IMR-90 (cell line): ENCODE measurements at regions not wholly inside any gene's neighbourhood (a gene's known extent, or its start where the extent isn't known, plus 50 kb on each side); places are given as distances from the start of the nearest gene placed in this dataset.

Experiments
- ATAC-seq: fragments of 200-7000 bp; cut with Tn5 transposase; 2 replicates; pipeline ENCODE4 v1.9.1; 2020; ENCODE audit warnings: low read depth, mild to moderate bottlenecking, moderate library complexity
- BruUV-seq: library from RNA; stranded (reverse); fragments of 400-500 nt; replicated peaks from 2 replicates; lab custom pipeline; 2021; lab: Mats Ljungman, UMichigan
- CTCF ChIA-PET: fragments of 300-600 bp; formaldehyde crosslinking; extraction: SDS; loops from one replicate; lab custom pipeline; 2021; ENCODE audit warnings: antibody characterized with exemption; lab: Yijun Ruan, JAX
- POLR2A ChIA-PET: fragments of 300-600 bp; sonication (Branson Sonifier 250); formaldehyde crosslinking; loops from one replicate; lab custom pipeline; 2022; ENCODE audit warnings: antibody characterized with exemption; ENCODE audit not compliant: unreplicated experiment; lab: Charles Lee
- DNase-seq: peaks from one replicate; pipeline ENCODE4 v3.0.0; 2013
- H2AFZ ChIP-seq: replicated peaks from 2 replicates; pipeline ENCODE3; 2013; ENCODE audit warnings: low read length, mild to moderate bottlenecking; ENCODE audit not compliant: poor library complexity
- H2AK5ac ChIP-seq: 2 replicates; pipeline ENCODE4 v1.6.1; 2013; ENCODE audit warnings: low read depth, low read length, inconsistent platforms
- H2AK9ac ChIP-seq: replicated peaks from 2 replicates; pipeline ENCODE3; 2013; ENCODE audit warnings: mild to moderate bottlenecking, low read depth, low read length, moderate library complexity; ENCODE audit not compliant: poor library complexity
- H2BK120ac ChIP-seq: 2 replicates; pipeline ENCODE4 v1.6.1; 2013; ENCODE audit warnings: low read depth, low read length, inconsistent platforms
- H2BK15ac ChIP-seq: 3 replicates; pipeline ENCODE4 v1.6.1; 2013; ENCODE audit warnings: low read depth, low read length, inconsistent platforms
- H2BK20ac ChIP-seq: 2 replicates; pipeline ENCODE4 v1.6.1; 2013; ENCODE audit warnings: low read depth, mild to moderate bottlenecking, inconsistent platforms, low read length, moderate library complexity
- H2BK5ac ChIP-seq: 2 replicates; pipeline ENCODE4 v1.6.1; 2013; ENCODE audit warnings: mild to moderate bottlenecking, low read depth, low read length, inconsistent platforms; ENCODE audit not compliant: poor library complexity, severe bottlenecking
- H3K14ac ChIP-seq: replicated peaks from 2 replicates; pipeline ENCODE4 v1.6.1; 2013; ENCODE audit warnings: low read depth, low read length, inconsistent platforms
- H3K18ac ChIP-seq: 2 replicates; pipeline ENCODE4 v1.6.1; 2013; ENCODE audit warnings: low read depth, low read length, control low read depth
- H3K23ac ChIP-seq: 2 replicates; pipeline ENCODE4 v1.6.1; 2013; ENCODE audit warnings: low read depth, low read length, inconsistent platforms
- H3K27ac ChIP-seq: 2 replicates; pipeline ENCODE4 v1.5.1; 2013; ENCODE audit warnings: mild to moderate bottlenecking, control low read depth, low read length; ENCODE audit not compliant: insufficient read depth
- H3K27me3 ChIP-seq: 2 replicates; pipeline ENCODE4 v1.6.1; 2013; ENCODE audit warnings: low read length; ENCODE audit not compliant: control insufficient read depth, insufficient read depth
- H3K36me3 ChIP-seq: 2 replicates; pipeline ENCODE4 v1.6.1; 2013; ENCODE audit warnings: low read length, mixed read lengths; ENCODE audit not compliant: control insufficient read depth, insufficient read depth
- H3K4ac ChIP-seq: 2 replicates; pipeline ENCODE4 v1.6.1; 2013; ENCODE audit warnings: low read depth, low read length, inconsistent platforms
- H3K4me1 ChIP-seq: 2 replicates; pipeline ENCODE4 v1.6.1; 2013; ENCODE audit warnings: low read length, mixed read lengths; ENCODE audit not compliant: control insufficient read depth, insufficient read depth
- H3K4me2 ChIP-seq: 2 replicates; pipeline ENCODE4 v1.6.1; 2013; ENCODE audit warnings: low read depth, mild to moderate bottlenecking, control low read depth, low read length, moderate library complexity
- H3K4me3 ChIP-seq: 2 replicates; pipeline ENCODE4 v1.5.1; 2013; ENCODE audit warnings: low read depth, mild to moderate bottlenecking, control low read depth, low read length, moderate library complexity; ENCODE audit not compliant: insufficient read depth
- H3K56ac ChIP-seq: 2 replicates; pipeline ENCODE4 v1.6.1; 2013; ENCODE audit warnings: low read length, inconsistent platforms; ENCODE audit not compliant: insufficient read depth; ENCODE audit errors: extremely low read depth
- H3K79me1 ChIP-seq, 2 experiments: 2 replicates each; pipeline ENCODE4 v1.6.1; 2013; ENCODE audit warnings: low read length in 2 of 2, inconsistent platforms in 1 of 2, low read depth in 1 of 2
- H3K9ac ChIP-seq: 2 replicates; pipeline ENCODE4 v1.6.1; 2013; ENCODE audit warnings: low read depth, low read length, control low read depth
- H3K9me1 ChIP-seq: 2 replicates; pipeline ENCODE4 v1.6.1; 2013; ENCODE audit warnings: low read length, inconsistent platforms; ENCODE audit not compliant: insufficient read depth
- H3K9me3 ChIP-seq: 2 replicates; pipeline ENCODE4 v1.6.1; 2013; ENCODE audit warnings: low read length; ENCODE audit not compliant: control insufficient read depth, insufficient read depth
- H4K20me1 ChIP-seq: 2 replicates; pipeline ENCODE4 v1.6.1; 2013; ENCODE audit warnings: low read length, inconsistent platforms; ENCODE audit not compliant: insufficient read depth
- H4K5ac ChIP-seq: 2 replicates; pipeline ENCODE4 v1.6.1; 2013; ENCODE audit warnings: mild to moderate bottlenecking, low read depth, low read length, control low read depth
- H4K8ac ChIP-seq, 2 experiments: 2 replicates each; pipeline ENCODE4 v1.6.1; 2013; ENCODE audit warnings: low read depth in 2 of 2, low read length in 2 of 2, control low read depth in 1 of 2, inconsistent platforms in 1 of 2
- H4K91ac ChIP-seq: 2 replicates; pipeline ENCODE4 v1.6.1; 2013; ENCODE audit warnings: low read depth, low read length, inconsistent platforms; ENCODE audit not compliant: insufficient read depth
- BHLHE40 ChIP-seq: fragments of 150-350 bp; IDR thresholded peaks from 2 replicates; pipeline ENCODE4 v1.6.1; 2016; ENCODE audit warnings: mild to moderate bottlenecking, low read depth, low read length
- CEBPB ChIP-seq: IDR thresholded peaks from 2 replicates; pipeline ENCODE4 v1.6.1; 2012; ENCODE audit warnings: low read depth, low read length, improper control_type of control experiment
- CHD1 ChIP-seq: IDR thresholded peaks from 2 replicates; pipeline ENCODE4 v1.6.1; 2012; ENCODE audit warnings: low read depth, low read length, improper control_type of control experiment
- CTCF ChIP-seq: conservative IDR thresholded peaks from 2 replicates; pipeline ENCODE4 v1.5.1; 2012; ENCODE audit warnings: mild to moderate bottlenecking, low read depth, low read length, improper control_type of control experiment
- FOS ChIP-seq: fragments of 150-350 bp; IDR thresholded peaks from 2 replicates; pipeline ENCODE4 v1.6.1; 2016; ENCODE audit warnings: low read depth, low read length
- MAFK ChIP-seq: IDR thresholded peaks from 2 replicates; pipeline ENCODE4 v1.6.1; 2012; ENCODE audit warnings: low read depth, low read length, improper control_type of control experiment
- MAZ ChIP-seq: IDR thresholded peaks from 2 replicates; pipeline ENCODE4 v1.6.1; 2012; ENCODE audit warnings: low read depth, mild to moderate bottlenecking, low read length, improper control_type of control experiment, moderate library complexity, borderline replicate concordance
- MXI1 ChIP-seq: IDR thresholded peaks from 2 replicates; pipeline ENCODE4 v1.6.1; 2012; ENCODE audit warnings: low read depth, mild to moderate bottlenecking, low read length, moderate library complexity, borderline replicate concordance
- NFE2L2 ChIP-seq: fragments of 150-350 bp; IDR thresholded peaks from 2 replicates; pipeline ENCODE4 v1.6.1; 2016; ENCODE audit warnings: low read depth, mild to moderate bottlenecking, low read length
- POLR2A ChIP-seq: IDR thresholded peaks from 2 replicates; pipeline ENCODE4 v1.6.1; 2012; ENCODE audit warnings: mild to moderate bottlenecking, low read depth, low read length
- RAD21 ChIP-seq: IDR thresholded peaks from 2 replicates; pipeline ENCODE4 v1.6.1; 2012; ENCODE audit warnings: low read length, improper control_type of control experiment
- RCOR1 ChIP-seq: IDR thresholded peaks from 2 replicates; pipeline ENCODE4 v1.6.1; 2012; ENCODE audit warnings: mild to moderate bottlenecking, low read length, improper control_type of control experiment; ENCODE audit not compliant: insufficient replicate concordance
- RFX5 ChIP-seq: IDR thresholded peaks from 2 replicates; pipeline ENCODE4 v1.8.0; 2012; ENCODE audit warnings: low read depth, mild to moderate bottlenecking, low read length, moderate library complexity
- SMC3 ChIP-seq: fragments of 150-350 bp; IDR thresholded peaks from 2 replicates; pipeline ENCODE4 v1.6.1; 2016; ENCODE audit warnings: low read depth, mild to moderate bottlenecking, antibody characterized with exemption, low read length, moderate library complexity
- WGBS, 2 experiments: methylation state at CpG; one replicate each; pipeline versions ENCODE4 v1.1.5 to v1.1.7; 2013; ENCODE audit warnings: missing lambda C conversion rate in 2 of 2; ENCODE audit not compliant: insufficient read length in 1 of 2; ENCODE audit errors: extremely low coverage in 2 of 2; 5-methylcytosine and 5-hydroxymethylcytosine counted together
- dilution Hi-C: fragments of 300-500 bp; cut with HindIII; formaldehyde crosslinking; loops from one replicate; pipeline ENCODE4 v1.14.3; 2018; ENCODE audit warnings: low sequenced_read_pairs; ENCODE audit not compliant: unreplicated experiment
- in situ Hi-C: fragments of 300-500 bp; cut with MboI; formaldehyde crosslinking; loops from 3 replicates; pipeline ENCODE4 v1.14.3; 2019; ENCODE audit warnings: low sequenced_read_pairs, inconsistent platforms, mixed read lengths
- intact Hi-C: fragments of 100-400 bp; cut with micrococcal nuclease; formaldehyde crosslinking; loops from 2 replicates; pipeline ENCODE4 v1.10.0; 2022
- TF ChIP-seq, protein P1 (sequence below): fragments of 150-350 bp; IDR thresholded peaks from 2 replicates; pipeline ENCODE4 v1.6.1; 2016; ENCODE audit warnings: low read depth, mild to moderate bottlenecking, low read length, moderate library complexity, borderline replicate concordance
- TF ChIP-seq, protein P2 (sequence below): fragments of 150-350 bp; IDR thresholded peaks from 2 replicates; pipeline ENCODE4 v1.6.1; 2017; ENCODE audit warnings: mild to moderate bottlenecking, antibody characterized with exemption, low read length, low read depth

DNA sequence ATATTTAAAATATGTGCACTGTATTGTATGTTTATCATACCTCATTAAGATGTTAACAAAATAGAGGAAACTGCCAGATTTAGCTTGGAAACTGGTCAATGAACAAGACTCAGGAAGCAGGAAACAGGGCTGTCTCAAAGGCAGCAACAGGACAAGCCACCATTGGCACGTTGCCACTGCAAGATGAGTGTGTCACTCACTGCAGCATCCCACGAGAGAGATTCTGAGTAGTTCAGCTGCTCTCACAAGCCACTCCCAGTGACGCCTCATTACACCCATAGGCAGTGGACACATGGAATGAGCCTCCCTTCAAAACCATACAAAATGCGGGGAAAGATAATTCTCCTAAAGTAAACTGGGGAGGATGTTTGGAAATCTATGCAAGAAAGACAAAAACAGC is 181.9 kb upstream of the DLGAP1 start:
- no peak overlapping the region for H2AK9ac ChIP-seq
- no peak overlapping the region for H3K14ac ChIP-seq
- ChIA-PET CTCF (no interaction called here), POLR2A (no interaction called here)
- peaks cover 19% of the 10 kb centered on the region for H3K9me3 ChIP-seq
- H2BK15ac ChIP-seq = no peak overlapping the region
- no peak overlapping the region for H3K4me2 ChIP-seq
- H3K4me3 ChIP-seq = no peak overlapping the region
- TF ChIP-seq MAZ (no peak), FOS (no peak), CHD1 (no peak), BHLHE40 (no peak), RFX5 (no peak), MXI1 (no peak), RAD21 (no peak), MAFK (no peak), NFE2L2 (no peak), SMC3 (no peak), RCOR1 (no peak), CEBPB (no peak), POLR2A (no peak), CTCF (no peak)
- TF ChIP-seq, protein P1, sequence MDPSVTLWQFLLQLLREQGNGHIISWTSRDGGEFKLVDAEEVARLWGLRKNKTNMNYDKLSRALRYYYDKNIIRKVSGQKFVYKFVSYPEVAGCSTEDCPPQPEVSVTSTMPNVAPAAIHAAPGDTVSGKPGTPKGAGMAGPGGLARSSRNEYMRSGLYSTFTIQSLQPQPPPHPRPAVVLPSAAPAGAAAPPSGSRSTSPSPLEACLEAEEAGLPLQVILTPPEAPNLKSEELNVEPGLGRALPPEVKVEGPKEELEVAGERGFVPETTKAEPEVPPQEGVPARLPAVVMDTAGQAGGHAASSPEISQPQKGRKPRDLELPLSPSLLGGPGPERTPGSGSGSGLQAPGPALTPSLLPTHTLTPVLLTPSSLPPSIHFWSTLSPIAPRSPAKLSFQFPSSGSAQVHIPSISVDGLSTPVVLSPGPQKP = no peak
- TF ChIP-seq, protein P2, sequence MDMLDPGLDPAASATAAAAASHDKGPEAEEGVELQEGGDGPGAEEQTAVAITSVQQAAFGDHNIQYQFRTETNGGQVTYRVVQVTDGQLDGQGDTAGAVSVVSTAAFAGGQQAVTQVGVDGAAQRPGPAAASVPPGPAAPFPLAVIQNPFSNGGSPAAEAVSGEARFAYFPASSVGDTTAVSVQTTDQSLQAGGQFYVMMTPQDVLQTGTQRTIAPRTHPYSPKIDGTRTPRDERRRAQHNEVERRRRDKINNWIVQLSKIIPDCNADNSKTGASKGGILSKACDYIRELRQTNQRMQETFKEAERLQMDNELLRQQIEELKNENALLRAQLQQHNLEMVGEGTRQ = no peak
- dilution Hi-C loops = no loop called here
- no peaks in the 10 kb centered on the region for H3K9me1 ChIP-seq
- H4K5ac ChIP-seq = no peak overlapping the region
- H3K18ac ChIP-seq = no peak overlapping the region
- no peak overlapping the region for H2AFZ ChIP-seq
- no peak overlapping the region for H3K4ac ChIP-seq
- H4K91ac ChIP-seq = no peak overlapping the region
- H2AK5ac ChIP-seq = no peak overlapping the region
- no peak overlapping the region for H2BK120ac ChIP-seq
- no CpG with 5 or more reads among the region's 4 CpGs for WGBS, 2 experiments
- BruUV-seq = no TSS peak
- no peak for DNase-seq
- H3K79me1 ChIP-seq = no peaks in the 10 kb centered on the region
- no peaks in the 10 kb centered on the region for H3K36me3 ChIP-seq
- in situ Hi-C loops = no loop called here
- no peak overlapping the region for H3K56ac ChIP-seq
- H3K23ac ChIP-seq = no peak overlapping the region
- no peak for ATAC-seq
- H2BK5ac ChIP-seq = no peak overlapping the region
- no peak overlapping the region for H3K9ac ChIP-seq
- no peaks in the 10 kb centered on the region for H3K4me1 ChIP-seq
- no peak overlapping the region for H3K27ac ChIP-seq
- no peak overlapping the region for H2BK20ac ChIP-seq
- H4K8ac ChIP-seq = no peak overlapping the region
- intact Hi-C loops = no loop called here
- no peaks in the 10 kb centered on the region for H3K27me3 ChIP-seq
- H4K20me1 ChIP-seq = no peaks in the 10 kb centered on the region
